Nephron (organoid): ENCODE measurements at regions not wholly inside any gene's neighbourhood (a gene's known extent, or its start where the extent isn't known, plus 50 kb on each side); places are given as distances from the start of the nearest gene placed in this dataset.

Source experiments
- H3K27ac Mint-ChIP-seq, 3 experiments: 2 replicates each; pipeline ENCODE4 v1.8.0; 2020; ENCODE audit warnings: mixed read lengths in 3 of 3, mild to moderate bottlenecking in 2 of 3, moderate library complexity in 1 of 3
- H3K27me3 Mint-ChIP-seq: 2 replicates; pipeline ENCODE4 v1.8.0; 2021; ENCODE audit warnings: low read depth, mild to moderate bottlenecking, moderate library complexity, mixed read lengths
- H3K36me3 Mint-ChIP-seq: 2 replicates; pipeline ENCODE4 v1.8.0; 2020; ENCODE audit warnings: low read depth, mixed read lengths
- H3K4me1 Mint-ChIP-seq: 2 replicates; pipeline ENCODE4 v1.8.0; 2020; ENCODE audit warnings: mixed read lengths
- H3K4me3 Mint-ChIP-seq, 3 experiments: 2 replicates each; pipeline ENCODE4 v1.8.0; 2020; ENCODE audit warnings: mild to moderate bottlenecking in 3 of 3, mixed read lengths in 3 of 3, moderate library complexity in 2 of 3
- H3K9me3 Mint-ChIP-seq: 2 replicates; pipeline ENCODE4 v1.8.0; 2020; ENCODE audit warnings: mixed read lengths
- CTCF ChIP-seq, 3 experiments: fragments of 200-600 bp; sonication (generic); IDR thresholded peaks; one replicate each; pipeline ENCODE4 v1.5.0; 2021; ENCODE audit warnings: antibody characterized with exemption in 3 of 3; ENCODE audit not compliant: unreplicated experiment in 3 of 3

- H3K4me1 Mint-ChIP-seq, result peaks cover 5% of the 10 kb centered on the region
- H3K27me3 Mint-ChIP-seq, result no peaks in the 10 kb centered on the region
- no peak overlapping the region for H3K4me3 Mint-ChIP-seq
- no peak for TF ChIP-seq CTCF (IDR thresholded peaks at IDR 0.05; ENCODE audit: unreplicated experiment in 3 of 3)
- H3K9me3 Mint-ChIP-seq, result peaks cover 7% of the 10 kb centered on the region
- H3K27ac Mint-ChIP-seq, result no peak overlapping the region
- H3K36me3 Mint-ChIP-seq, result no peaks in the 10 kb centered on the region
These were observed 244.0 kb downstream of the CASP12 start for GRCh38 chr11:104654181-104654813.

- no peaks in the 10 kb centered on the region for H3K36me3 Mint-ChIP-seq
- no peak for TF ChIP-seq CTCF (IDR thresholded peaks at IDR 0.05; ENCODE audit: unreplicated experiment in 3 of 3)
- H3K27me3 Mint-ChIP-seq, result no peaks in the 10 kb centered on the region
- peaks cover 7% of the 10 kb centered on the region for H3K9me3 Mint-ChIP-seq
- peak overlapping the region; percentile 6 to 46 (median 9) for H3K27ac Mint-ChIP-seq
- no peak overlapping the region for H3K4me3 Mint-ChIP-seq
- H3K4me1 Mint-ChIP-seq, result peaks cover 5% of the 10 kb centered on the region
These were observed 244.9 kb downstream of the CASP12 start for GRCh38 chr11:104653407-104653806.

- Mint-ChIP-seq H3K4me3 (no peak overlapping the region), H3K4me1 (peaks cover 5% of the 10 kb centered on the region), H3K27ac (peak overlapping the region; percentile 6 to 46 (median 9)), H3K27me3 (no peaks in the 10 kb centered on the region), H3K9me3 (peaks cover 7% of the 10 kb centered on the region), H3K36me3 (no peaks in the 10 kb centered on the region)
- no peak for TF ChIP-seq CTCF (IDR thresholded peaks at IDR 0.05; ENCODE audit: unreplicated experiment in 3 of 3)
These were observed 245.3 kb downstream of the CASP12 start for GRCh38 chr11:104652996-104653395.

GRCh38 chr11:104650234-104650633 lies 248.0 kb downstream of the CASP12 start:
- peaks cover 7% of the 10 kb centered on the region for H3K9me3 Mint-ChIP-seq
- no peak for TF ChIP-seq CTCF (IDR thresholded peaks at IDR 0.05; ENCODE audit: unreplicated experiment in 3 of 3)
- H3K36me3 Mint-ChIP-seq, result no peaks in the 10 kb centered on the region
- H3K27ac Mint-ChIP-seq, result no peak overlapping the region
- H3K4me3 Mint-ChIP-seq, result no peak overlapping the region
- peaks cover 5% of the 10 kb centered on the region for H3K4me1 Mint-ChIP-seq
- no peaks in the 10 kb centered on the region for H3K27me3 Mint-ChIP-seq

GRCh38 chr11:104649002-104649401 lies 249.3 kb downstream of the CASP12 start:
- H3K4me1 Mint-ChIP-seq, result peaks cover 5% of the 10 kb centered on the region
- no peaks in the 10 kb centered on the region for H3K36me3 Mint-ChIP-seq
- peaks cover 7% of the 10 kb centered on the region for H3K9me3 Mint-ChIP-seq
- no peak overlapping the region for H3K4me3 Mint-ChIP-seq
- no peak overlapping the region for H3K27ac Mint-ChIP-seq
- no peaks in the 10 kb centered on the region for H3K27me3 Mint-ChIP-seq
- TF ChIP-seq CTCF (IDR thresholded peaks at IDR 0.05; ENCODE audit: unreplicated experiment in 3 of 3), result no peak
